Kidney (tissue), 13 donors: ENCODE measurements at regions not wholly inside any gene's neighbourhood (a gene's known extent, or its start where the extent isn't known, plus 50 kb on each side); places are given as distances from the start of the nearest gene placed in this dataset.

Experiments
- DNase-seq, 5 donors: peaks; one replicate each; pipeline ENCODE4 v3.0.0-alpha.2; 2013 to 2020
- FAIRE-seq: peaks from 2 replicates; lab custom pipeline; 2012; peaks lifted over from hg19 to GRCh38; lab: Jason Lieb, UNC
- H3K27ac ChIP-seq, 2 donors: one replicate each; pipeline ENCODE4 v1.7.0; 2013; ENCODE audit warnings: low read depth in 2 of 2, low read length in 2 of 2, inconsistent platforms in 1 of 2
- H3K27me3 ChIP-seq: one replicate; pipeline ENCODE4 v1.7.1; 2013; ENCODE audit warnings: low read length, inconsistent platforms; ENCODE audit not compliant: control insufficient read depth, insufficient read depth
- H3K36me3 ChIP-seq, 3 donors: one replicate each; pipeline versions ENCODE4 v1.7.0 to v1.7.1; 2013; ENCODE audit warnings: low read length in 3 of 3, control low read depth in 1 of 3, inconsistent platforms in 1 of 3; ENCODE audit not compliant: insufficient read depth in 3 of 3, control insufficient read depth in 2 of 3
- H3K4me1 ChIP-seq, 3 donors: one replicate each; pipeline versions ENCODE4 v1.7.0 to v1.7.1; 2013; ENCODE audit warnings: low read length in 3 of 3, inconsistent platforms in 1 of 3, low read depth in 1 of 3; ENCODE audit not compliant: control insufficient read depth in 2 of 3, insufficient read depth in 2 of 3
- H3K4me3 ChIP-seq, 3 donors: one replicate each; pipeline versions ENCODE4 v1.7.0 to v1.8.1; 2013; ENCODE audit warnings: low read length in 3 of 3, control low read depth in 1 of 3, inconsistent platforms in 1 of 3
- H3K9ac ChIP-seq, 3 donors: one replicate each; pipeline versions ENCODE4 v1.7.0 to v1.7.1; 2013; ENCODE audit warnings: low read length in 3 of 3, control low read depth in 1 of 3, inconsistent platforms in 1 of 3
- H3K9me3 ChIP-seq, 3 donors: one replicate each; pipeline versions ENCODE4 v1.7.0 to v1.7.1; 2013; ENCODE audit warnings: low read length in 3 of 3, control low read depth in 1 of 3, inconsistent platforms in 1 of 3; ENCODE audit not compliant: control insufficient read depth in 2 of 3, insufficient read depth in 1 of 3
- CTCF ChIP-seq: IDR thresholded peaks from 3 replicates; pipeline ENCODE4 v1.5.1; 2012; ENCODE audit warnings: mild to moderate bottlenecking, moderate library complexity, borderline replicate concordance; ENCODE audit not compliant: insufficient read depth; ENCODE audit errors: extremely low read depth
- intact Hi-C: fragments of 100-400 bp; cut with DNase I; formaldehyde crosslinking; loops from one replicate; pipeline ENCODE4 v1.11.1; 2022
- donor health status: control.
- donor health status: control.
- donor health status: control.
- donor health status: control.
- donor health status: control.
- donor health status: DM: yes; HTN: yes; CAD: no.
- donor health status: Normal renal cell carcinoma (clear cell type).

GRCh38 chr7:26534649-26535482, 243.2 kb downstream of the SNX10 start:
- H3K36me3 ChIP-seq: no peaks in the 10 kb centered on the region
- no peak overlapping the region for H3K27ac ChIP-seq
- no peak overlapping the region for H3K4me3 ChIP-seq
- FAIRE-seq: no peak
- no peak overlapping the region for H3K9ac ChIP-seq
- H3K4me1 ChIP-seq: peaks cover 0 to 12% (median 0%) of the 10 kb centered on the region in 3 donors
- DNase-seq: peak in 4 of 5 donors; percentile 68 to 92 (median 82)
- no peaks in the 10 kb centered on the region for H3K27me3 ChIP-seq
- TF ChIP-seq CTCF: no peak
- intact Hi-C loops: no loop called here
- no peaks in the 10 kb centered on the region for H3K9me3 ChIP-seq

GRCh38 chr7:26535483-26536007, 243.9 kb downstream of the SNX10 start:
- peaks cover 0 to 12% (median 0%) of the 10 kb centered on the region in 3 donors for H3K4me1 ChIP-seq
- H3K9ac ChIP-seq: no peak overlapping the region
- H3K36me3 ChIP-seq: no peaks in the 10 kb centered on the region
- H3K27ac ChIP-seq: no peak overlapping the region
- no peak overlapping the region for H3K4me3 ChIP-seq
- FAIRE-seq (no peak), DNase-seq (peak in 1 of 5 donors; percentile 65)
- no peaks in the 10 kb centered on the region for H3K9me3 ChIP-seq
- no peaks in the 10 kb centered on the region for H3K27me3 ChIP-seq
- intact Hi-C loops: no loop called here
- no peak for TF ChIP-seq CTCF

- Histone ChIP-seq H3K9me3 (no peaks in the 10 kb centered on the region), H3K9ac (no peak overlapping the region), H3K36me3 (no peaks in the 10 kb centered on the region), H3K4me3 (no peak overlapping the region), H3K27ac (no peak overlapping the region), H3K4me1 (peaks cover 0 to 4% (median 0%) of the 10 kb centered on the region in 3 donors), H3K27me3 (no peaks in the 10 kb centered on the region)
- intact Hi-C loops: no loop called here
- no peak for DNase-seq
- no peak for TF ChIP-seq CTCF
- no peak for FAIRE-seq
Observed at GRCh38 chr7:26538216-26538615, 246.6 kb downstream of the SNX10 start.
